ENCODE measurements at regions not wholly inside any gene's neighbourhood (a gene's known extent, or its start where the extent isn't known, plus 50 kb on each side); places are given as distances from the start of the nearest gene placed in this dataset.
"Not testable (repeated sequence)": the region's sequence is repeated elsewhere in the genome, so short reads cannot be mapped to it uniquely, and the experiment has no call there.

GRCh38 chr4:100019821-100020220, 69.7 kb upstream of the H2AZ1 start:
- no peak for DNase-seq

DNA sequence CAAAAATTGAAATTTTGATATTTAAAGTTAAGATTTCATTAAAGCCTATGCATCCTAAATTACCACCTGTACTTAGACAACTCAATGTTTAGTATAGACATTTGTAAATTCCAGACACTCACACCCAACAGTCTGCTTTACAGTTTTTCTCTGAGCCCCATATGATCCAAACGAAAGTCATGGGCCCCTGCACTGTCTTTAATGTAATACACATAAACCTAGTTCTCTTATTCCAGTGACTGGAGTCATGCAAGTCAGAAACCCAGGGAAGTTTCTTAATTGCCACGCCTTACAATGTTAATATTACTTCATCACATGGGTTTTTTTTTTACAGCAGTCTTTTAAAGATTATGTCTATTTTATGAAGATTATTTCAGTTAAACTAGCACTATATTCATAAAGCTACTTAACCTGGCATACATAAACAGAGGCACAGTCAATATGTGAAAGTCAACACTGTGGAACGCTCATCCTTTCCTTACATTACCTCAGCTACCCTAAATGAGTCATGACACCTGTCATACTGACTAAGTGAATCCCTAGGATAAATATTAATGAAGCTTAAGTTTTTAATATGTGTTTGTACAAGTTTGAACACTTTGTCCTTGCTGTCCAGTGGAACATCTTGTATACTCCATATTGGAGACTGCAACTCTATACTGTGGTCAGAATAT, 67.7 kb upstream of the H2AZ1 start:
- DNase-seq = no peak

DNA sequence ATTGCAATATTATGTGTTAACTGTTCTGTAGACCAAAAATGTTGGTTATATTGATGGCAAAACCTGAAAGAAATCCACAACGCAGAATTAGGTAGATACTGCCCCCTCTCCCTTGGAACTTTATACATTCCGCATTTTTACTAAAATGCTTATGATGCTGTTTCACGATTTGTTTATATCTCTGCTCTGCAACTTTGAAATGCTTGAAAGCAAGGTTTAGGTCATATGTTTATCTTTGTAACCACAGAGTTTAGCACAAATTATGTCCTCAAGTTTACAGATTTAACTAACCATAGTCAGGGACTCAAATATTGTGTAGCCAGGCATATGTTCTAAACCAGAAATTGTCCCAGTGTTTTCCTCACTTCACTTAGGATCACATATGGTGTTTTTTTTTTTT, 66.1 kb upstream of the H2AZ1 start:
- DNase-seq = no peak

- no peak for DNase-seq
These were observed 64.5 kb upstream of the H2AZ1 start for GRCh38 chr4:100014616-100015015.

DNA sequence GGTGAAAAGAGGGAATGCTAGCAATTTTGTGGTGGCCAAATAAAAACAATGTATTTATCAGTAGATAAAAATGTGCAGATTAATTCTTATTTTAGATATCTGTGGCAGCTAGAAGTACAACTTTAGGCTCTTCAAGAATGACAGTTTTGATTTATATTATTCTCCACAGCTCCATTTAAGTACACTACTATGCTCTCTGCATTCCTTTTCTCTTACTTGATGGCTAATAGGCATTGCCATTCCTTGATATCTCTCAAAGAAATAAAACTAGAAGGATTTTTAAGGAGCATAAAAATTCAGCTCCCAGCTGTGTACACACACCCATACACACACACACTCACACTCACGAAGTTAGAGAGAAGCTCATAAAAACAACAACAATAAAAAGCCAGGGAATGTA, 59.4 kb upstream of the H2AZ1 start:
- DNase-seq = no peak

GRCh38 chr4:100008048-100008447, 58.0 kb upstream of the H2AZ1 start:
- DNase-seq = no peak

DNA sequence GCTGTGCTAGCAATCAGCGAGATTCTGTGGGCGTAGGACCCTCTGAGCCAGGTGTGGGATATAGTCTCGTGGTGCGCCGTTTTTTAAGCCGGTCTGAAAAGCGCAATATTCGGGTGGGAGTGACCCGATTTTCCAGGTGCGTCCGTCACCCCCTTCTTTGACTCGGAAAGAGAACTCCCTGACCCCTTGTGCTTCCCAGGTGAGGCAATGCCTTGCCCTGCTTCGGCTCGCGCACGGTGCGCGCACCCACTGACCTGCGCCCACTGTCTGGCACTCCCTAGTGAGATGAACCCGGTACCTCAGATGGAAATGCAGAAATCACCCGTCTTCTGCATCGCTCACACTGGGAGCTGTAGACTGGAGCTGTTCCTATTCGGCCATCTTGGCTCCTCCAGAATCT, 56.1 kb upstream of the H2AZ1 start:
- DNase-seq = not testable (repeated sequence)
